Endothelial cell of umbilical vein (primary cell): ENCODE measurements at regions not wholly inside any gene's neighbourhood (a gene's known extent, or its start where the extent isn't known, plus 50 kb on each side); places are given as distances from the start of the nearest gene placed in this dataset.

Source experiments
- BruUV-seq: library from RNA; stranded (reverse); fragments of 400-500 nt; replicated peaks from 2 replicates; lab custom pipeline; 2021; lab: Mats Ljungman, UMichigan
- CTCF ChIA-PET: fragments of 300-600, 350-600 bp; sonication (Branson Sonifier 250); formaldehyde crosslinking; loops from one replicate; lab custom pipeline; 2021; ENCODE audit warnings: antibody characterized with exemption, inconsistent platforms; lab: Charles Lee
- POLR2A ChIA-PET: fragments of 300-600, 350-600 bp; sonication (Branson Sonifier 250); formaldehyde crosslinking; loops from one replicate; lab custom pipeline; 2021; ENCODE audit warnings: antibody characterized with exemption, inconsistent platforms; lab: Charles Lee
- DNase-seq: peaks from one replicate; pipeline ENCODE4 v3.0.0-alpha.2; 2011; ENCODE audit warnings: low read depth, low spot score
- FAIRE-seq: peaks from 2 replicates; lab custom pipeline; 2011; peaks lifted over from hg19 to GRCh38; lab: Jason Lieb, UNC
- H2AFZ ChIP-seq: 2 replicates; pipeline ENCODE4 v1.6.0; 2012; ENCODE audit warnings: low read depth, low read length, control low read depth, inconsistent platforms
- H3K27ac ChIP-seq: 2 replicates; pipeline ENCODE4 v1.5.1; 2011; ENCODE audit warnings: low read depth, mild to moderate bottlenecking, control low read depth, low read length, moderate library complexity; ENCODE audit not compliant: insufficient read depth
- H3K27me3 ChIP-seq, 2 experiments: 2 replicates each; pipeline versions ENCODE4 v1.6.0 to v1.6.1; 2011; ENCODE audit warnings: low read length in 2 of 2, mixed read lengths in 1 of 2; ENCODE audit not compliant: control insufficient read depth in 2 of 2, insufficient read depth in 2 of 2
- H3K36me3 ChIP-seq, 2 experiments: 2 replicates in 1 of 2; 3 replicates in 1 of 2; pipeline ENCODE4 v1.5.1; 2011; ENCODE audit warnings: low read length in 2 of 2, mild to moderate bottlenecking in 1 of 2, moderate library complexity in 1 of 2; ENCODE audit not compliant: control insufficient read depth in 2 of 2, insufficient read depth in 2 of 2; ENCODE audit errors: extremely low read depth in 1 of 2
- H3K4me1 ChIP-seq: 3 replicates; pipeline ENCODE4 v1.5.1; 2011; ENCODE audit warnings: mild to moderate bottlenecking, low read length; ENCODE audit not compliant: control insufficient read depth, insufficient read depth; ENCODE audit errors: extremely low read depth
- H3K4me2 ChIP-seq: 2 replicates; pipeline ENCODE4 v1.6.1; 2011; ENCODE audit warnings: low read length, control low read depth, mixed read lengths; ENCODE audit not compliant: insufficient read depth
- H3K4me3 ChIP-seq, 3 experiments: fragments of 200-600 bp in 1 of 3; sonication (generic), shearing (Covaris generic) in 1 of 3; replicated peaks in 1 of 3; 2 replicates each; pipeline ENCODE4 v1.5.1; 2011 to 2016; ENCODE audit warnings: control low read depth in 3 of 3, low read length in 3 of 3, mild to moderate bottlenecking in 2 of 3, inconsistent platforms in 1 of 3, low read depth in 1 of 3, moderate library complexity in 1 of 3; ENCODE audit not compliant: insufficient read depth in 1 of 3
- H3K79me2 ChIP-seq: 2 replicates; pipeline ENCODE4 v1.6.0; 2012; ENCODE audit warnings: low read length, inconsistent platforms; ENCODE audit not compliant: control insufficient read depth, insufficient read depth
- H3K9ac ChIP-seq: replicated peaks from 2 replicates; pipeline ENCODE3; 2011; ENCODE audit warnings: low read length, control low read depth; ENCODE audit not compliant: insufficient read depth; ENCODE audit errors: extremely low read depth
- H3K9me1 ChIP-seq: replicated peaks from 3 replicates; pipeline ENCODE4 v1.6.0; 2011; ENCODE audit warnings: mild to moderate bottlenecking, low read length; ENCODE audit not compliant: control insufficient read depth, insufficient read depth; ENCODE audit errors: extremely low read depth
- H3K9me3 ChIP-seq: replicated peaks from 2 replicates; pipeline ENCODE4 v1.5.1; 2012; ENCODE audit warnings: low read length, inconsistent platforms; ENCODE audit not compliant: control insufficient read depth, insufficient read depth
- H4K20me1 ChIP-seq: replicated peaks from 2 replicates; pipeline ENCODE3; 2011; ENCODE audit warnings: mild to moderate bottlenecking, low read length; ENCODE audit not compliant: control insufficient read depth, insufficient read depth; ENCODE audit errors: extremely low read depth
- CTCF ChIP-seq, 2 donors: IDR thresholded peaks; 1 replicate in 1 of 2; 2 replicates in 1 of 2; pipeline ENCODE4 v1.5.1; 2011; ENCODE audit warnings: low read length in 2 of 2, mild to moderate bottlenecking in 2 of 2, moderate library complexity in 2 of 2, control low read depth in 1 of 2, inconsistent platforms in 1 of 2, low read depth in 1 of 2; ENCODE audit not compliant: insufficient read depth in 1 of 2; ENCODE audit errors: extremely low read depth in 1 of 2
- EZH2 ChIP-seq: IDR thresholded peaks from 2 replicates; pipeline ENCODE4 v1.6.1; 2012; ENCODE audit warnings: borderline replicate concordance, low read depth, mild to moderate bottlenecking, moderate library complexity, low read length, inconsistent platforms; ENCODE audit not compliant: severe bottlenecking
- FOS ChIP-seq: IDR thresholded peaks from 2 replicates; pipeline ENCODE4 v1.6.1; 2011; ENCODE audit warnings: mild to moderate bottlenecking, low read length, moderate library complexity, borderline replicate concordance; ENCODE audit not compliant: insufficient read depth
- GATA2 ChIP-seq: IDR thresholded peaks from 2 replicates; pipeline ENCODE4 v1.7.0; 2011; ENCODE audit warnings: low read depth, mild to moderate bottlenecking, moderate library complexity, mixed read lengths, low read length; ENCODE audit not compliant: insufficient read length, insufficient read depth
- JUN ChIP-seq: IDR thresholded peaks from 2 replicates; pipeline ENCODE4 v1.6.1; 2011; ENCODE audit warnings: borderline replicate concordance, low read depth; ENCODE audit not compliant: insufficient read length, insufficient read depth
- MAX ChIP-seq: IDR thresholded peaks from 2 replicates; pipeline ENCODE4 v1.6.1; 2011; ENCODE audit not compliant: insufficient read depth, insufficient read length
- MYC ChIP-seq: IDR thresholded peaks from one replicate; pipeline ENCODE4 v1.6.1; 2011; ENCODE audit warnings: mild to moderate bottlenecking, low read depth, low read length
- POLR2A ChIP-seq: IDR thresholded peaks from 2 replicates; pipeline ENCODE4 v1.6.1; 2012; ENCODE audit warnings: low read depth, mild to moderate bottlenecking, control low read depth, low read length
- POLR2AphosphoS5 ChIP-seq: IDR thresholded peaks from 2 replicates; pipeline ENCODE4 v1.6.1; 2012; ENCODE audit warnings: low read depth, mild to moderate bottlenecking, control low read depth, low read length, moderate library complexity; ENCODE audit not compliant: insufficient read depth
- dilution Hi-C: fragments of 300-500 bp; cut with MboI; formaldehyde crosslinking; loops from one replicate; pipeline ENCODE4 v1.15.0; 2019; ENCODE audit warnings: low sequenced_read_pairs; ENCODE audit not compliant: extremely low pct_ligation_motif_present
- intact Hi-C: fragments of 100-400 bp; cut with micrococcal nuclease; formaldehyde crosslinking; loops from one replicate; pipeline ENCODE4 v1.10.0; 2022

- Histone ChIP-seq H3K27me3 (no peaks in the 10 kb centered on the region), H4K20me1 (no peaks in the 10 kb centered on the region), H3K27ac (no peak overlapping the region), H3K9me3 (no peaks in the 10 kb centered on the region), H3K36me3 (no peaks in the 10 kb centered on the region), H3K4me1 (no peaks in the 10 kb centered on the region), H3K4me3 (no peak overlapping the region), H3K79me2 (no peaks in the 10 kb centered on the region), H3K4me2 (no peak overlapping the region), H2AFZ (no peak overlapping the region), H3K9ac (no peak overlapping the region), H3K9me1 (no peaks in the 10 kb centered on the region)
- dilution Hi-C loops = no loop called here
- DNase-seq (no peak), FAIRE-seq (no peak)
- intact Hi-C loops = no loop called here
- no TSS peak for BruUV-seq
- no peak for TF ChIP-seq MYC
- TF ChIP-seq MAX = no peak
- TF ChIP-seq JUN = no peak
- TF ChIP-seq POLR2AphosphoS5 = no peak
- TF ChIP-seq POLR2A = no peak
- TF ChIP-seq GATA2 = no peak
- TF ChIP-seq CTCF (IDR thresholded peaks at IDR 0.05; ENCODE audit: extremely low read depth in 1 of 2, insufficient read depth in 1 of 2, low read depth in 1 of 2, low read length in 2 of 2) = no peak
- TF ChIP-seq EZH2 = no peak
- TF ChIP-seq FOS = no peak
- POLR2A ChIA-PET = no interaction called here
- CTCF ChIA-PET = interaction anchor here (1.7 kb wide), 1 partner anchor 10 kb away, joined by 3 read pairs; no protein-coding TSS in a partner anchor
Measured at GRCh38 chr1:65593516-65593915, 173.0 kb downstream of the LEPR start.
